ENCODE measurements at regions not wholly inside any gene's neighbourhood (a gene's known extent, or its start where the extent isn't known, plus 50 kb on each side); places are given as distances from the start of the nearest gene placed in this dataset.

GRCh38 chr7:118747473-118747872, 523.0 kb downstream of the ANKRD7 start:
- TF ChIP-seq EZH2 (IDR thresholded peaks at IDR 0.05) (no peak), POLR2AphosphoS5 (IDR thresholded peaks at IDR 0.05; ENCODE audit: borderline replicate concordance, low read depth, low read length) (no peak), FOXP2 (optimal IDR thresholded peaks at IDR 0.05; ENCODE audit: control extremely low read depth, extremely low read length, insufficient read depth) (no peak)
